HepG2 (cell line): ENCODE measurements at regions not wholly inside any gene's neighbourhood (a gene's known extent, or its start where the extent isn't known, plus 50 kb on each side); places are given as distances from the start of the nearest gene placed in this dataset.
A peak's percentile ranks its signal among the peaks of the same experiment; 100 is the strongest.

Experiments
- ARNTL ChIP-seq: sonication (generic); formaldehyde crosslinking; IDR thresholded peaks from 2 replicates; pipeline ENCODE4 v1.4.0; 2020; ENCODE audit warnings: mild to moderate bottlenecking, missing genetic modification reagents
- FOXJ3 ChIP-seq: sonication (generic); formaldehyde crosslinking; IDR thresholded peaks from 2 replicates; pipeline ENCODE4 v1.4.0; 2020; ENCODE audit warnings: missing genetic modification reagents, mild to moderate bottlenecking, borderline replicate concordance
- KDM2A ChIP-seq: sonication (generic); formaldehyde crosslinking; IDR thresholded peaks from 2 replicates; pipeline ENCODE4 v1.4.0; 2020; ENCODE audit warnings: low read depth, missing genetic modification reagents, borderline replicate concordance
- KDM5A ChIP-seq: fragments of 200-600 bp; sonication (generic); IDR thresholded peaks from 2 replicates; pipeline ENCODE4 v1.7.0; 2018; ENCODE audit warnings: antibody characterized with exemption, mild to moderate bottlenecking, low read length, borderline replicate concordance
- KLF16 ChIP-seq, 2 experiments: sonication (generic) in 1 of 2; formaldehyde crosslinking in 1 of 2; IDR thresholded peaks; 2 replicates each; pipeline versions ENCODE4 v1.6.1 to v1.8.0; 2016 to 2023; ENCODE audit warnings: missing genetic modification reagents in 2 of 2, missing compliant biosample characterization in 1 of 2
- NFE2 ChIP-seq: sonication (generic); formaldehyde crosslinking; IDR thresholded peaks from 2 replicates; pipeline ENCODE4 v1.4.0; 2020; ENCODE audit warnings: missing genetic modification reagents
- PLRG1 ChIP-seq: fragments of 450-650 bp; conservative IDR thresholded peaks from 2 replicates; pipeline ENCODE4 v1.6.1; 2016
- PRMT3 ChIP-seq: sonication (generic); formaldehyde crosslinking; IDR thresholded peaks from 2 replicates; pipeline ENCODE4 v1.8.1; 2022; ENCODE audit warnings: low read depth, mild to moderate bottlenecking, moderate library complexity, missing genetic modification reagents, borderline replicate concordance
- SAFB2 ChIP-seq: sonication (generic); formaldehyde crosslinking; IDR thresholded peaks from 2 replicates; pipeline ENCODE4 v1.5.1; 2020; ENCODE audit warnings: missing genetic modification reagents, low read depth, mild to moderate bottlenecking, borderline replicate concordance
- ZBTB1 ChIP-seq: sonication (generic); formaldehyde crosslinking; IDR thresholded peaks from 2 replicates; pipeline ENCODE4 v1.4.0; 2020; ENCODE audit warnings: missing genetic modification reagents, borderline replicate concordance
- ZFY ChIP-seq: sonication (generic); formaldehyde crosslinking; IDR thresholded peaks from 2 replicates; pipeline ENCODE4 v1.4.0; 2020; ENCODE audit warnings: missing genetic modification reagents
- ZNF451 ChIP-seq: sonication (generic); formaldehyde crosslinking; IDR thresholded peaks from 2 replicates; pipeline ENCODE4 v1.5.0; 2020; ENCODE audit warnings: mild to moderate bottlenecking, missing genetic modification reagents
- ZNF468 ChIP-seq: sonication (generic); formaldehyde crosslinking; IDR thresholded peaks from 2 replicates; pipeline ENCODE4 v1.8.0; 2022; ENCODE audit warnings: mild to moderate bottlenecking, moderate library complexity, missing genetic modification reagents
- ZNF556 ChIP-seq: sonication (generic); formaldehyde crosslinking; IDR thresholded peaks from 2 replicates; pipeline ENCODE4 v1.4.0; 2020; ENCODE audit warnings: mild to moderate bottlenecking, missing genetic modification reagents, borderline replicate concordance
- ZNF761 ChIP-seq: sonication (generic); formaldehyde crosslinking; conservative IDR thresholded peaks from 2 replicates; pipeline ENCODE4 v1.4.0; 2020; ENCODE audit warnings: mild to moderate bottlenecking, missing genetic modification reagents
- ZSCAN29 ChIP-seq: sonication (generic); formaldehyde crosslinking; conservative IDR thresholded peaks from 2 replicates; pipeline ENCODE4 v1.4.0; 2020; ENCODE audit warnings: mild to moderate bottlenecking, missing genetic modification reagents
- TF ChIP-seq, protein P1 (sequence below): sonication (generic); formaldehyde crosslinking; IDR thresholded peaks from 2 replicates; pipeline ENCODE4 v1.4.0; 2020; ENCODE audit warnings: missing genetic modification reagents
- TF ChIP-seq, protein P2 (sequence below): sonication (generic); formaldehyde crosslinking; IDR thresholded peaks from 2 replicates; pipeline ENCODE4 v1.5.1; 2020; ENCODE audit warnings: missing genetic modification reagents, mild to moderate bottlenecking, borderline replicate concordance
- TF ChIP-seq, protein P3 (sequence below): sonication (generic); formaldehyde crosslinking; IDR thresholded peaks from 2 replicates; pipeline ENCODE4 v1.4.0; 2020; ENCODE audit warnings: missing genetic modification reagents
- TF ChIP-seq, protein P4 (sequence below): IDR thresholded peaks from 2 replicates; pipeline ENCODE4 v1.6.1; 2016; ENCODE audit warnings: low read depth, borderline replicate concordance
- TF ChIP-seq, protein P5 (sequence below): sonication (generic); formaldehyde crosslinking; IDR thresholded peaks from 2 replicates; pipeline ENCODE4 v1.5.1; 2020; ENCODE audit warnings: mild to moderate bottlenecking, moderate library complexity, missing genetic modification reagents

DNA sequence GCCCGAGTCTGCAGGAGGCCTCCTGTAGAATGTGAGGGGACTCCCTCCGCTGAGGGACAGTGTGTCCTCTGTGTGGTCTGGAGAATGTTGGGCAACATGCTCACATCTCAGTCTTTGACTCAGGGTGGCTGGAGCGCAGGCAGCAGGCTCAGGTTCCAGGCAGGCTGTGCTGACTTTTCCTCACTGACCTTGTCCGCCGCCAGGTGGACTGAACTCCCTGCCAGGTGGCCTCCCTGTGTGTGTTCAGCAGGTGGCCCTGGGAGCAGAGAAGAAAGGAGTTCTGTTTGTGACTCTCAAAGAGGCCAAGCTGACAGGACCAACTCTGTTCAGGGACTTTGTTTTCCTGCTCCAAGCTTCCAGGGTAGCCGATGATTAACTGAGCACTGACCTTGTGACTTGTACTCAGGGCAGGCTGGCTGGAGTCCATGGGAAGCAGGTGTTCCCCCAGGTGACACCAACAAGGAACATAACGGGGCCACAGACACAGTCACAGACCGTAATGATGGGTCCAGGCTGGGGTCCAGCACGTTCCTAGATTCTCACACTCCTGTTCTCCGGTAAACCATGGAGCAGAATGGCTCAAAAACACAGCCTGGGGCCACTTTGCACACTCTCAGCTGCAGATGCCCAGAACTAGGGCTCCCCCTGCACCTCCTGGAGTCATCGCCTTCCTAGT lies 439.8 kb downstream of the RNF144A start (continued):
- TF ChIP-seq, protein P1, sequence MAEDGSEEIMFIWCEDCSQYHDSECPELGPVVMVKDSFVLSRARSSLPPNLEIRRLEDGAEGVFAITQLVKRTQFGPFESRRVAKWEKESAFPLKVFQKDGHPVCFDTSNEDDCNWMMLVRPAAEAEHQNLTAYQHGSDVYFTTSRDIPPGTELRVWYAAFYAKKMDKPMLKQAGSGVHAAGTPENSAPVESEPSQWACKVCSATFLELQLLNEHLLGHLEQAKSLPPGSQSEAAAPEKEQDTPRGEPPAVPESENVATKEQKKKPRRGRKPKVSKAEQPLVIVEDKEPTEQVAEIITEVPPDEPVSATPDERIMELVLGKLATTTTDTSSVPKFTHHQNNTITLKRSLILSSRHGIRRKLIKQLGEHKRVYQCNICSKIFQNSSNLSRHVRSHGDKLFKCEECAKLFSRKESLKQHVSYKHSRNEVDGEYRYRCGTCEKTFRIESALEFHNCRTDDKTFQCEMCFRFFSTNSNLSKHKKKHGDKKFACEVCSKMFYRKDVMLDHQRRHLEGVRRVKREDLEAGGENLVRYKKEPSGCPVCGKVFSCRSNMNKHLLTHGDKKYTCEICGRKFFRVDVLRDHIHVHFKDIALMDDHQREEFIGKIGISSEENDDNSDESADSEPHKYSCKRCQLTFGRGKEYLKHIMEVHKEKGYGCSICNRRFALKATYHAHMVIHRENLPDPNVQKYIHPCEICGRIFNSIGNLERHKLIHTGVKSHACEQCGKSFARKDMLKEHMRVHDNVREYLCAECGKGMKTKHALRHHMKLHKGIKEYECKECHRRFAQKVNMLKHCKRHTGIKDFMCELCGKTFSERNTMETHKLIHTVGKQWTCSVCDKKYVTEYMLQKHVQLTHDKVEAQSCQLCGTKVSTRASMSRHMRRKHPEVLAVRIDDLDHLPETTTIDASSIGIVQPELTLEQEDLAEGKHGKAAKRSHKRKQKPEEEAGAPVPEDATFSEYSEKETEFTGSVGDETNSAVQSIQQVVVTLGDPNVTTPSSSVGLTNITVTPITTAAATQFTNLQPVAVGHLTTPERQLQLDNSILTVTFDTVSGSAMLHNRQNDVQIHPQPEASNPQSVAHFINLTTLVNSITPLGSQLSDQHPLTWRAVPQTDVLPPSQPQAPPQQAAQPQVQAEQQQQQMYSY (CRISPR knock-in tag), result no peak
- TF ChIP-seq, protein P2, sequence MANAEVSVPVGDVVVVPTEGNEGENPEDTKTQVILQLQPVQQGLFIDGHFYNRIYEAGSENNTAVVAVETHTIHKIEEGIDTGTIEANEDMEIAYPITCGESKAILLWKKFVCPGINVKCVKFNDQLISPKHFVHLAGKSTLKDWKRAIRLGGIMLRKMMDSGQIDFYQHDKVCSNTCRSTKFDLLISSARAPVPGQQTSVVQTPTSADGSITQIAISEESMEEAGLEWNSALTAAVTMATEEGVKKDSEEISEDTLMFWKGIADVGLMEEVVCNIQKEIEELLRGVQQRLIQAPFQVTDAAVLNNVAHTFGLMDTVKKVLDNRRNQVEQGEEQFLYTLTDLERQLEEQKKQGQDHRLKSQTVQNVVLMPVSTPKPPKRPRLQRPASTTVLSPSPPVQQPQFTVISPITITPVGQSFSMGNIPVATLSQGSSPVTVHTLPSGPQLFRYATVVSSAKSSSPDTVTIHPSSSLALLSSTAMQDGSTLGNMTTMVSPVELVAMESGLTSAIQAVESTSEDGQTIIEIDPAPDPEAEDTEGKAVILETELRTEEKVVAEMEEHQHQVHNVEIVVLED (CRISPR knock-in tag), result peak; percentile 27; the same call in 1 of the 2 replicates
- TF ChIP-seq ZSCAN29 (CRISPR knock-in tag), result peak; percentile 66; the same call in 1 of the 2 replicates
- TF ChIP-seq NFE2 (CRISPR knock-in tag), result no peak
- TF ChIP-seq PRMT3, result no peak
- TF ChIP-seq PLRG1, result no peak
- TF ChIP-seq, protein P3, sequence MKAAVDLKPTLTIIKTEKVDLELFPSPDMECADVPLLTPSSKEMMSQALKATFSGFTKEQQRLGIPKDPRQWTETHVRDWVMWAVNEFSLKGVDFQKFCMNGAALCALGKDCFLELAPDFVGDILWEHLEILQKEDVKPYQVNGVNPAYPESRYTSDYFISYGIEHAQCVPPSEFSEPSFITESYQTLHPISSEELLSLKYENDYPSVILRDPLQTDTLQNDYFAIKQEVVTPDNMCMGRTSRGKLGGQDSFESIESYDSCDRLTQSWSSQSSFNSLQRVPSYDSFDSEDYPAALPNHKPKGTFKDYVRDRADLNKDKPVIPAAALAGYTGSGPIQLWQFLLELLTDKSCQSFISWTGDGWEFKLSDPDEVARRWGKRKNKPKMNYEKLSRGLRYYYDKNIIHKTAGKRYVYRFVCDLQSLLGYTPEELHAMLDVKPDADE, result no peak
- TF ChIP-seq KDM5A, result no peak
- no peak for TF ChIP-seq KLF16 (CRISPR knock-in tag; IDR thresholded peaks at IDR 0.05)
- peak; percentile 41 for TF ChIP-seq ZFY (CRISPR knock-in tag)
- TF ChIP-seq FOXJ3, result peak; percentile 74
- TF ChIP-seq ZBTB1 (CRISPR knock-in tag), result no peak
- TF ChIP-seq ZNF761 (CRISPR knock-in tag), result peak; percentile 67; the same call in 1 of the 2 replicates
- no peak for TF ChIP-seq ZNF451 (CRISPR knock-in tag)
- TF ChIP-seq, protein P4, sequence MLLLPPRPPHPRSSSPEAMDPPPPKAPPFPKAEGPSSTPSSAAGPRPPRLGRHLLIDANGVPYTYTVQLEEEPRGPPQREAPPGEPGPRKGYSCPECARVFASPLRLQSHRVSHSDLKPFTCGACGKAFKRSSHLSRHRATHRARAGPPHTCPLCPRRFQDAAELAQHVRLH (CRISPR knock-in tag), result peak; percentile 61; the same call in 1 of the 2 replicates
- TF ChIP-seq, protein P5, sequence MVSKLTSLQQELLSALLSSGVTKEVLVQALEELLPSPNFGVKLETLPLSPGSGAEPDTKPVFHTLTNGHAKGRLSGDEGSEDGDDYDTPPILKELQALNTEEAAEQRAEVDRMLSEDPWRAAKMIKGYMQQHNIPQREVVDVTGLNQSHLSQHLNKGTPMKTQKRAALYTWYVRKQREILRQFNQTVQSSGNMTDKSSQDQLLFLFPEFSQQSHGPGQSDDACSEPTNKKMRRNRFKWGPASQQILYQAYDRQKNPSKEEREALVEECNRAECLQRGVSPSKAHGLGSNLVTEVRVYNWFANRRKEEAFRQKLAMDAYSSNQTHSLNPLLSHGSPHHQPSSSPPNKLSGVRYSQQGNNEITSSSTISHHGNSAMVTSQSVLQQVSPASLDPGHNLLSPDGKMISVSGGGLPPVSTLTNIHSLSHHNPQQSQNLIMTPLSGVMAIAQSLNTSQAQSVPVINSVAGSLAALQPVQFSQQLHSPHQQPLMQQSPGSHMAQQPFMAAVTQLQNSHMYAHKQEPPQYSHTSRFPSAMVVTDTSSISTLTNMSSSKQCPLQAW (CRISPR knock-in tag), result peak; percentile 86
- TF ChIP-seq ZNF468 (CRISPR knock-in tag), result no peak
- TF ChIP-seq ARNTL (CRISPR knock-in tag), result peak; percentile 72; the same call in 1 of the 2 replicates
- peak; percentile 93; the same call in 1 of the 2 replicates for TF ChIP-seq ZNF556 (CRISPR knock-in tag)
- no peak for TF ChIP-seq SAFB2 (CRISPR knock-in tag)
- TF ChIP-seq KDM2A, result peak; percentile 38; the same call in 1 of the 2 replicates
